Left ventricle myocardium inferior (tissue), 1 donor: ENCODE measurements at regions not wholly inside any gene's neighbourhood (a gene's known extent, or its start where the extent isn't known, plus 50 kb on each side); places are given as distances from the start of the nearest gene placed in this dataset.

ENCODE experiments used
- DNase-seq: peaks from one replicate; pipeline ENCODE4 v3.0.0-alpha.2; 2020
- H3K27ac ChIP-seq: fragments of 200-600 bp; replicated peaks from 2 replicates; pipeline ENCODE4 v1.8.0; 2021
- H3K27me3 ChIP-seq: fragments of 200-600 bp; 2 replicates; pipeline ENCODE4 v1.8.0; 2021; ENCODE audit warnings: low read depth
- H3K36me3 ChIP-seq: fragments of 200-600 bp; 2 replicates; pipeline ENCODE4 v1.8.0; 2021
- H3K4me1 ChIP-seq: fragments of 200-600 bp; 2 replicates; pipeline ENCODE4 v1.8.0; 2021
- H3K4me3 ChIP-seq: fragments of 200-600 bp; 2 replicates; pipeline ENCODE4 v1.8.0; 2021; ENCODE audit warnings: mild to moderate bottlenecking, moderate library complexity
- H3K9me3 ChIP-seq: fragments of 200-600 bp; replicated peaks from 2 replicates; pipeline ENCODE4 v1.8.0; 2021
- CTCF ChIP-seq: fragments of 200-600 bp; IDR thresholded peaks from 2 replicates; pipeline ENCODE4 v1.8.0; 2021; ENCODE audit warnings: antibody characterized with exemption, mild to moderate bottlenecking, borderline replicate concordance
- intact Hi-C: fragments of 100-400 bp; cut with micrococcal nuclease; formaldehyde crosslinking; loops from one replicate; pipeline ENCODE4 v1.11.0; 2022
- donor health status: DM: no; HTN: yes; CAD: no; lungs with severe emphysema.

GRCh38 chr3:43862470-43862869 lies 171.7 kb downstream of the ABHD5 start:
- intact Hi-C loops = no loop called here
- no peaks in the 10 kb centered on the region for H3K4me1 ChIP-seq
- no peak for TF ChIP-seq CTCF
- no peak overlapping the region for H3K27ac ChIP-seq
- no peak overlapping the region for H3K4me3 ChIP-seq
- H3K27me3 ChIP-seq = peaks cover 56% of the 10 kb centered on the region
- no peaks in the 10 kb centered on the region for H3K36me3 ChIP-seq
- DNase-seq = no peak
- no peaks in the 10 kb centered on the region for H3K9me3 ChIP-seq

- H3K9me3 ChIP-seq = no peaks in the 10 kb centered on the region
- H3K27me3 ChIP-seq = peaks cover 52% of the 10 kb centered on the region
- TF ChIP-seq CTCF = no peak
- DNase-seq = no peak
- no peak overlapping the region for H3K27ac ChIP-seq
- intact Hi-C loops = no loop called here
- H3K4me1 ChIP-seq = no peaks in the 10 kb centered on the region
- no peak overlapping the region for H3K4me3 ChIP-seq
- no peaks in the 10 kb centered on the region for H3K36me3 ChIP-seq
Measured at GRCh38 chr3:43862992-43863805, 172.5 kb downstream of the ABHD5 start.

GRCh38 chr3:43863966-43864933 lies 173.5 kb downstream of the ABHD5 start:
- Histone ChIP-seq H3K27me3 (peaks cover 51% of the 10 kb centered on the region), H3K4me3 (no peak overlapping the region), H3K4me1 (no peaks in the 10 kb centered on the region), H3K9me3 (no peaks in the 10 kb centered on the region), H3K27ac (no peak overlapping the region), H3K36me3 (no peaks in the 10 kb centered on the region)
- no peak for TF ChIP-seq CTCF
- intact Hi-C loops = no loop called here
- DNase-seq = no peak

- Histone ChIP-seq H3K36me3 (no peaks in the 10 kb centered on the region), H3K27me3 (peaks cover 53% of the 10 kb centered on the region), H3K4me1 (no peaks in the 10 kb centered on the region), H3K27ac (no peak overlapping the region), H3K9me3 (no peaks in the 10 kb centered on the region), H3K4me3 (no peak overlapping the region)
- DNase-seq = no peak
- intact Hi-C loops = no loop called here
- no peak for TF ChIP-seq CTCF
Measured at GRCh38 chr3:43865351-43865750, 174.6 kb downstream of the ABHD5 start.

- Histone ChIP-seq H3K36me3 (no peaks in the 10 kb centered on the region), H3K4me3 (no peak overlapping the region), H3K27ac (no peak overlapping the region), H3K9me3 (no peaks in the 10 kb centered on the region), H3K27me3 (peaks cover 57% of the 10 kb centered on the region), H3K4me1 (no peaks in the 10 kb centered on the region)
- TF ChIP-seq CTCF = no peak
- intact Hi-C loops = no loop called here
- no peak for DNase-seq
Measured at GRCh38 chr3:43865887-43866528, 175.3 kb downstream of the ABHD5 start.
